ENCODE measurements at regions not wholly inside any gene's neighbourhood (a gene's known extent, or its start where the extent isn't known, plus 50 kb on each side); places are given as distances from the start of the nearest gene placed in this dataset.

- no peak for DNase-seq
Observed at GRCh38 chr10:131697476-131698128, 203.2 kb upstream of the PPP2R2D start.

GRCh38 chr10:131698232-131698631 lies 202.6 kb upstream of the PPP2R2D start:
- no peak for DNase-seq

GRCh38 chr10:131698986-131699385 lies 201.8 kb upstream of the PPP2R2D start:
- DNase-seq, result no peak

DNA sequence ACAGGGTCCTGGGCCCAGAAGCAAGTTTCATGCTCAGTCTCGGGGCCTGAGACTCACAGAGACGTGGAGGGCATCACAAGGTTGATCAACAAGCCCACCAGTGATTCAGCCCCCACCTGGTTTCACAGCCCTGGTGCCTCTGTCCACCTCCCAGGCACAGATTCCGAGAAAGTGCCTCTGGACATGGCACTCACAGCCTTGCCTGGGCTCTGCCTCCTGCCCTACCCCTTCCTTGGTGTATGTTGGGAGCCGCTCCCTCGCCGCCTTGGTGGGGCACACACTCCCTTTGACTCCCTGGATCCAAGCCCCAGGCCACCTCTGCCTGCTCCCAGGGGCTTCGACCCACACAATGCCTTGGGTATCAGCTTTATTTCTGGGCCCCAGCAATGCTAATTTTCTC lies 200.8 kb upstream of the PPP2R2D start:
- no peak for DNase-seq

DNA sequence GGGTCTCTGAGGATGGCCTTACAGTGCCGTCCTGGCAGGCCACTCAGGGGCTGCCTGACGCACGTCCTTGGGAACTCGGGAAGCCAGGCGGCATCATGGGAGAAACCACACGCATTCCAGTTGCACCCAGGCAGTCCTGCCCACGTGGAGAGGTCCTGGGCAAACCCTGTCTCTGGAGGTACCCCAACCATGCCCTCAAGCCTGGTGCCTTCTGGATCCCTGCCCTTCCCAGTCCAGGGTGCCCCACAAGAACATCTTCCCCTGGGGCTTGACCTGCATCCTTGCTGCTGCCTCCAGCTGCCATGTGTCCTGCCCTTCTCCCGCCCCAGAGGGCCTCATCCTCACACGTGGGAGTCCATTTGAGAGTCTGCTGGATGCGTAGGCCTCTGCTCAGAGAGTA lies 200.3 kb upstream of the PPP2R2D start:
- DNase-seq, result no peak

GRCh38 chr10:131701131-131701947 lies 199.5 kb upstream of the PPP2R2D start:
- DNase-seq, result no peak

DNA sequence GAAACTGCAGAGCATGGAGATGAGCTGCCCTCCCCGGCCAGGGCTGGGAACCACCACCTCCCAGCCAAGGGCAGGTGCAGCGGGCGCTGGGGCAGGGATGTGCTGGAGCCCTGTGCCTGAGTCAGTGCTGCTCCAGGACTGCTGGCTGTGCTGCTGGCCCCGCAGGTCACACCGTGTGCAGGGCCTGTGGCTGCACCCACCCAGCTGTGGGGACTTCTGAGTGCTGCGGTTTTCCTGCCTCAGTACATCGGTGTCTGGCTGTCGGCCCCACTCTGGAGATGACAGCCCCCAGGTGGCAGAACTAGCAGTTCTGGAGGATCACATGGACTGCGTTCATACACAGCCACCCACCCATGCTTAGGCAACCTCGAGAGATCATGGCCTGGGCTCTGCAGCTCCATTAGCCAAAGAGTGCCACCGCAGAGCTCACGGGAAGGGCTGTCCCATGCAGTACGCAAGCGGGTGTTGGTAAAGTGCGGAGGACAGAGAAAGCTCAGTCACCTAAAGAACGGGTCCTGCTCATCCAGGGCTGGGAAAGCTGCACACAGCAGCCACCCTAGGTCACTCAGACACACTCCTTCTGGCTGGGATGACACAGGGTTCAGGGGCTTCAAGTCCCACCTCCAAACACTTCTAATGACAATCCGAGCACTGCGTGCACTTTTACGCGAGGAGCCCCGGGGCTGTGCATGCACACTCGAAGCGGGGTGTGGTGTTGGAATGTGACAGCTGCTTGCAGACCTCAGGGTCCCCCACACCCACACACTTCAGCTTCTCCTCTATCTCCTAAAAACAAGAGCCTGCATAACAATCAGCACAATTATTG lies 198.1 kb upstream of the PPP2R2D start:
- no peak for DNase-seq

- DNase-seq, result no peak
Observed at GRCh38 chr10:131703541-131703940, 197.3 kb upstream of the PPP2R2D start.

GRCh38 chr10:131703941-131704340 lies 196.9 kb upstream of the PPP2R2D start:
- DNase-seq, result no peak

- no peak for DNase-seq
Observed at GRCh38 chr10:131706476-131706875, 194.3 kb upstream of the PPP2R2D start.

GRCh38 chr10:131706952-131707351 lies 193.9 kb upstream of the PPP2R2D start:
- no peak for DNase-seq

- DNase-seq, result no peak
Observed at GRCh38 chr10:131708225-131708880, 192.5 kb upstream of the PPP2R2D start.

DNA sequence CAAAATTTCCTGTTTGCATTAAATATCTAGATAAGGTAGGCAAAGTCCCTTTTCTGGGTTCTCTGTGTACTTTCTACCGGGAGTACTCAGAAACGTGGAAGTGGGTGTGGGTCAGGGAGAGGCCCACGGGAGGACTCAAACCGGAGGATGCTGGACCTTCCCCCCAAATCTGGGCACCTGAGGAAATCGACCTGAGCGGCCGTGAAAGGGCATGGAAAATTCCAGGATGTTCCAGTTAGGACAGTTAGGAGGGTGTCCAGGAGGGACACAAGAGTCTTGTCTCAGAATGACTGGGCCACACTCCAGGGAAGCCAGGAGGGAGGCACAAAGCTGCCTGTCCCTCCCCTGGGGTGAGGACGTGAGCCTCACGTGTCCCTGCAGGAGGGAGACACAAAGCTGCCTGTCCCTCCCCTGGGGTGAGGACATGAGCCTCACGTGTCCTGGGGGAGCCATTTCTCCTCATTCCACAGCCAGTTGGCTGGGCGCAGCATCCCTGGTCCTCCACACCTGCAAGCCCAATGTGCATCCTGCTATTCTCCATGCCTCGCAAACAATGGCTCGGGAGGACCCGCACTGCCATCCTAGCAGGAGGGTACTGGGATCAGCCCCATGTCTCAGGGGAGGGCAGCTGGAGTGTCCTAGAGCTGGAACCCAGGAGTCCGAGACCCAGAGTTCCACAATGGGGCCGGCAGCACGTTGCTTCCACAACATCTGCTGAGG lies 190.5 kb upstream of the PPP2R2D start:
- no peak for DNase-seq

DNA sequence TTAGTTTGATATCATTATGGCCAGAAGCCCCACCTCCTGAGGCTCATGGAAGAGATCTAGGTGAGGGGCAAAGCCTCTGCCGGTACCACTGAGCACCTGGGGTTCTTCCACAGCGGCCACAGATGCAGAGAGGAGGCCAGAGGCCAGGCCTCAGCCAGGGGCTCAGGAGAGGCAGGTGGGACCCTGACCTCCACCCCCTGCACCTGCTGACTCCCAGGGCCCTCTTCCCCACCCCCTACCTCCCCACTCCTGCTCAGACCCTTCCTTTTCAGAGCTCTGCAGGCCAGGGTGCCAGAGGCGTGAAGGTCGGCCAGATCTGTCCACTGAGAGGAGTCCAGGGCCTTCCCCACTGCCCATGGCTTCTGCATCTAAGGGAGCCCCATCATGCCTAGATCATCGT lies 178.7 kb upstream of the PPP2R2D start:
- DNase-seq, result no peak

- no peak for DNase-seq
Observed at GRCh38 chr10:131722525-131723264, 178.1 kb upstream of the PPP2R2D start.

DNA sequence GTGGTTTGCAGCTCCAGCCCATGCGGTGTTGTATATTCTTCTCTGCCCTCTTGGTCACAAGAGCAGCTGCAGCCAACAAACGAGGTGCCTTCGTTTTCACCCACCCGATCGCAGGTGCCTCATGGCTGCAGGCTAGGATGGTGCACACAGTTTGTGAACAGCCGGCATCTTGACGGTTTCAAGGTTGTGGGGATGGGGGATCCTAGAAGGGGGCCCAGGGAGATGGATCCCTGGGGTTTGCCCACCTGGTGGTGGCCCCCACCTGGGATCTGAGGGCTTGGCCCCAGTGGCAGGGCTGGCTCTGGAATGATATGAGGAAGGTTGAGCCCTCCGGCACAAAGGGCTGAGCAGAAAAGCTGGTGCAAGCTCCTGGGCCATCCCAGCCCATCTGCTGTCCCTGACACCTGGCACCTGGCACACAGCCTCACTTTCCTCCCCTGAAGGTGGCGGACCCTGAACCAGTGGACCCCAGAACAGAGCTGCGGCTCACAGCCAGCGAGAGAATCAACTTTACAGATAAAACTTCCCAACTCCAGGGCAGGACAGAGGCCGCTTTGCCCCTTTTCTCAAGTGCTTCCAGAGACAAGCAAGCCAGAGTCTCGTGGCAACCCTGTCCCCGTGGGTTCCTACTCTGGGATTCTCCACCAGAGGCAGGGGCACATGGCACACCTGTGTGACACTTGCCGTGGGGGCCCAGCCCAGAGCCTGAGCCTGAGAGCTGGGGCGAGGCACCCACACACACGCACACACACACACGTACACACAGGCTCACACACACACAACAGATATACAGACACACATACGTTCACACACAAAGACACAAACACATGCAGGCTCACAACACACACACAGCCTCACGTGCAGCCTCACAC lies 177.3 kb upstream of the PPP2R2D start:
- no peak for DNase-seq

DNA sequence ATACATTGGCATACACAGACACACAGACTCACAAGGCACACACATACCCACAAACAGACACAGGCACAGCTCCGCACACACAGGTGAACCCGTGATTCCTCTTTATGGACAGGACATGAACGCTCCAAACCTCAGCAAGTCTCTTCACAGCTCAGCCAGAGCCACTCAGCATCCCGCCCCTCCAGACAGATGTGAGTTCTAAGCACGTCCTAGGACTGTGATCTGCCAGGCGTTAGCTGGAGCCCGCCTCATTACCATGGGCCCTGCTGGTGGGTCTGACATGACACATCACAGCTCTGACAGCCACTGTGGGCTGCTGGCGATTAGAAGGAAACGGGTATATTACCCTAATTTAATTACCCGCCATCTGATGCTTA lies 176.7 kb upstream of the PPP2R2D start:
- no peak for DNase-seq

DNA sequence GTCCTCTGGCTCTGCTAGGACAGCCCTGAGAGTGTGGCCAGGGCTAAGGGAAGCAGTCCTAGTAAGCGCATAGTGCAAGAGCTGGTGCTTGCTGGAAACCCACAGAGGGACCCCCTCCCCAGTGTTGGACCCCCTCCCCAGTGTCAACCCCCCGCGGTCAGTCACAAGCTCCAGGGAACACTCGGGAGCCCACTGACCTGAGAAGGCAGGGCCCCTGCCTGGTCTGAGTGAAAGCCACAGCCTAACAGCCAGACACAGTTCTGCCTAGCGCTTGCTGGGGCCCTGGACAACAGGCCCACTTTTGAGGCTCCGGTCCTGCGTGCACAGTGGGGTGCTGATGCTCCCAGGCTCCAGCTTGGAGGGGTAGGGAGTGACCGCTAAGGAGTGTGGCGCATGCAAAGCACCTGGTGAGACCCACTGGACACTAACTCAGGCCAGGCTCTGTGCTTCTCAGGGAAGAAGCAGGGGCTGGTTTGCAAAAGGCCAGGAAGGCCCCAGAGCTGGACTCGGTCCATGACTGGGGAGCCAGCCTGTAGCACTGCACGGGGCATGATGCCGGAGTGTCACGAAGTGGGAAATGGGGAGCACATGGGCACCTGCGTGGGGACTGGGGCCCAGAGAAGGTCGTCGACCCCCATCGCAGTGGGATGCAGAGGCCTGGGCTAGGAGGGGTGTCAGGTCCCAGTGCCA lies 175.8 kb upstream of the PPP2R2D start:
- no peak for DNase-seq

DNA sequence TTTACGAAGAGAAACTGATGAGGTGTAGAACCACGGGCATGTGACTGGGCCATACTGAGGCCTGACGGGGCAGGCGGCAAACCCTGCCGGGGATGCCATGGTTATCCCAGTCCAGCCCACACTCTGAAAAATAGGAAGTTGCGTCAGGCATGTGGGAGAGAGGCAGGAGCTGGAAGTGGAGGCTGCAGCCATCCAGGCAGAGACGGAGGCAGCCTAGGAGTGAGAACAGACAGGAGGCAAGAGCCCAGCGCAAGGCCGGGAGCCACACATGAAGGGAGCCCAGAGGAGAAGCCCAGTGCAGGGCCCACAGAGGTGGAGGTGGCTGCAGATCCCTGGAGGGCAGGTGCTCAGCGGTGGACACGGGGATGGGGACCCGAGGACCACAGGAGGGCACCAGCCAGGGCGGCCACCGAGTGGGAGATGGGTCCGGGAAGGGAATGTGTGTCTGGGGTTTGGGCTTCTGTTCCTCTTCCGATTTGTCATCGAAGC lies 175.2 kb upstream of the PPP2R2D start:
- no peak for DNase-seq
